NCI-H1417 (cell line): ENCODE measurements at regions not wholly inside any gene's neighbourhood (a gene's known extent, or its start where the extent isn't known, plus 50 kb on each side); places are given as distances from the start of the nearest gene placed in this dataset.
"Not testable (repeated sequence)": the region's sequence is repeated elsewhere in the genome, so short reads cannot be mapped to it uniquely, and the experiment has no call there.

ENCODE experiments used
- DNase-seq, 3 experiments: peaks; one replicate each; lab custom pipeline; 2025; lab: John Stamatoyannopoulos, UW

DNA sequence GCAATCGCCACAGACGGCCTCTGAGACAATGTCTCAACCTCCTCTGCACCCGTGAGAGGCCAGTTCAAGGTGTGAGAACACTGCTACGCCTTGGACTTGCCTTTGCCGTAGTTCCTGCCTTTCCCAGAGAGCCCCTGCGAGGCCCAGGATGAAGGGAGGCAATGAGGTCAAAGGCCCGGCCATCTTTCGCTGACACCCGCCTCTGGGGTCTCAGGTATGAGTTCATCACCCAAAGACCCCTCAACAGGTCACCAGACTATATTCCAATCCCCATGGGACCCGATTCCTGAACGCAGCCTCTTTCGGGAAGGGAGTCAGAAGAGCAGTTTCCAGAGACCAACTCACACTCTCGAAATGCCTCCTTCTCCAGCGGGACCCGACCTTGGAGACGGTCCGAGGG, 573.5 kb downstream of the KCNJ18 start:
- DNase-seq, result no peak

DNA sequence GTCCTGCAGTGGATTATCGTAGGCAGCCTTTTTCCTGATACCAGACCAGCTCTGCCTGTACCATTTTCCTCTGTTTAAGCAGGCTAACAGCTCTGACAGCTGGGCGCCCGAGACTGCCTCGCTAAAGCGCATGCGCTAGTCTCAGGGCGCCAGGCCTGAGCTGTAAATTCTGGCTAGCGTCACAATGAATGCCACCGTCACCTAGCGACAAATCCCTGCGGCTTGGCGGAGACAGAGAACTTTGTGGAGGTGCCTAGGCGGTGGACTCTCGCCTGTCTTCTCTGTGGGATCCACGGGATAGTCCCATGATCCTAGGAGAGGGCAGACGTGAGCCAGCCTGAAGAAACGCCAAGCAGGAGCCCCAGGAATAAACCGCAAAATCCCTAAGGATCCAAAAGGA, 573.9 kb downstream of the KCNJ18 start:
- peak in 1 of 3 experiments; percentile 4 for DNase-seq

DNA sequence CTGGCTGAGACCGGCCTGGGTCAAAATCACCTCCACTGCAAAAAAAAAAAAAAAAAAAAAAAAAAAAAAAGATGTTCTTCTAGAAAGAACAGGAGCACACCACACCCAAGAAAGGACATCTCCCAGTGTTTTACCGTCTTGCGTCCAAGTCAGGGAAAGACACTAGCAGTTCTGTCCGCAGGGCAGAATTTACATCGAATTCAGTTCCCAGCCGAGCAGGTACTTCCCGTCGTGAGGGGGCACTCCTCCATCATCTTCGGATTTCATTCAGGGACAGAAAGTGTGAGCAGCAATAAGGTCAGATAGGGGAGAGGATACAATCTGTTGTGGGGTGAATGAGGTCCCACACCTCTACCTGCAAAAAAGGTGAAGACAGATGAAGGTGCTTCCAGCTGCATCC, 574.7 kb downstream of the KCNJ18 start:
- no peak for DNase-seq

DNA sequence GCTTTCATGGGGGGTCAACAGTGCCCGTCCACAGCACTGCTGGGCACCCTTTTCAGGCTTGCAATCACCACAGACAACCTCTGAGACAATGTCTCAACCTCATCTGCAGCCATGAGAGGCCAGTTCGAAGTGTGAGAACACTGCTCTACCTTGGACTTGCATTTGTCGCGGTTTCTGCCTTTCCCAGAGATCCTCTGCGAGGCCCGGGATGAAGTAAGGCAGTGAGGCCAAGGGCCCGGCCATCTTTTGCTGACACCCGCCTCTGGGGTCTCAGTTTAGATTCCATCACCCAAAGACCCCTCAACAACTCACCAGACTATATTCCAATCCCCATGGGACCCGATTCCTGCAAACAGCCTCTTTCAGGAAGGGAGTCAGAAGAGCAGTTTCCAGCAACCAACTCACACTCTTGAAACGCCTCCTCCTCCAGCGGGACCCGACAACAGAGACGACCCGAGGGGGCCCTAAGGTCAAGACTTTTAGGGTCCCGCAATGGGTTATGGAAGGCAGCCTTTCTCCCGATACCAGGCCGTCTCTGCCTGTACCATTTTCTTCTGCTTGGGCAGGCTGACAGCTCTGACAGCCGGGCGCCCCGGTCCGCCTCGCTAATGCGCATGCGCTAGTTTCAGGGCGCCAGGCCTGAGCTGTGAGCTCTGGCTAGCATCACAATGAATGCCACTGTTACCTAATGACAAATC, 576.0 kb downstream of the KCNJ18 start:
- DNase-seq, result peak in 1 of 3 experiments; percentile 27

DNA sequence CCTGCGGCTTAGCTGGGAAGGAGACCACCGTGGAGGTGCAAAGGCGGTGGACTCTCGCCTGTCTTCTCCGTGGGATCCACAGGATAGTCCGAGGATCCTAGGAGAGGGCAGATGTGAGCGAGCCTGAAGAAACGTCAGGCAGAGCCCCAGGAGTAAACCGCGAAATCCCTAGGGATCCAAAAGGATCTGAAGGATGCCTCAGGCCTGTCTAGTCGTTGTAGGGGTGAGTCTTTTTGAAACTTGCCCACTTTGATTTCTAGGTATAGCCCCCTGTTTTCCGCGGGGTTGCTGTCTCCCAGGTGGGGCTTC, 576.5 kb downstream of the KCNJ18 start:
- no peak for DNase-seq

DNA sequence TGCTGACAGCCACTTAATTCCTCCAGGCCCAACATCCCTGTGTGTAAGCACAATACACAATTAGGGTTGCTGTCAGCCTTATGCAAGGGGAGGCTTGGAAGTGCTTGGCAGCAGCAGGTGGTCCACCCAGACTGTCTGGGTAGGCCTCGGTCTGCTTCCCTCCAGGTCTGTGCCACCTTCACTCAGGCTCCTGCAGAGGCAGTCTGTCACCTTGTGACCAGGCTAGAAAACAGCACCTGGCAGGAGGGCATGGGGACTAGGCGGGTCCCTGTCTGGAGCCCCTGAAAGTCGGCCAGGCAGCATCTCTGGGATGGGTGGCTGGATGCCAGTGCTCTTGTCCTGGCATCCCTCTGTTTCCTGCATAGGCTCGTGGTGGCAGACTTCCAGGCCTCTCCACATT, 578.1 kb downstream of the KCNJ18 start:
- no peak for DNase-seq

DNA sequence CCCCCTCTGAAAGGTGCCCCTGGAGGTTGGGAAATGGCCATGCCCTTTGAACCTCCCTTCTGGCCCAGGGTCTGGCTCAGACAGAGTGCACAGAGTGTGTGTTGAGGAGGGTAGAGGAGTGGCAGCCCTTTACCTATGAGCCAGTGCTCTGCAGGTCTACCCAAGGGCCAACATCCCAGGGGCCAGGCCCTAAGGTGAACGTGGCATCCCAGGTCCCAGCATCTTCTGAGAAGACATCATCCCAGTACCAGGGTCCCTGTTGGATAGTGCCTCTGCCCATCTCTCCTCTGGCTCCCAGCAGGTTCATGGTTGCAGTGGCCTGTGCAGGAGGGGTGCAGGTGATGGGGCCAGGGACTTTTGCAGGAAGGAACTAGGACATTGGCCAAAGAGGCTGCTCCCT, 578.5 kb downstream of the KCNJ18 start:
- DNase-seq, result not testable (repeated sequence)

DNA sequence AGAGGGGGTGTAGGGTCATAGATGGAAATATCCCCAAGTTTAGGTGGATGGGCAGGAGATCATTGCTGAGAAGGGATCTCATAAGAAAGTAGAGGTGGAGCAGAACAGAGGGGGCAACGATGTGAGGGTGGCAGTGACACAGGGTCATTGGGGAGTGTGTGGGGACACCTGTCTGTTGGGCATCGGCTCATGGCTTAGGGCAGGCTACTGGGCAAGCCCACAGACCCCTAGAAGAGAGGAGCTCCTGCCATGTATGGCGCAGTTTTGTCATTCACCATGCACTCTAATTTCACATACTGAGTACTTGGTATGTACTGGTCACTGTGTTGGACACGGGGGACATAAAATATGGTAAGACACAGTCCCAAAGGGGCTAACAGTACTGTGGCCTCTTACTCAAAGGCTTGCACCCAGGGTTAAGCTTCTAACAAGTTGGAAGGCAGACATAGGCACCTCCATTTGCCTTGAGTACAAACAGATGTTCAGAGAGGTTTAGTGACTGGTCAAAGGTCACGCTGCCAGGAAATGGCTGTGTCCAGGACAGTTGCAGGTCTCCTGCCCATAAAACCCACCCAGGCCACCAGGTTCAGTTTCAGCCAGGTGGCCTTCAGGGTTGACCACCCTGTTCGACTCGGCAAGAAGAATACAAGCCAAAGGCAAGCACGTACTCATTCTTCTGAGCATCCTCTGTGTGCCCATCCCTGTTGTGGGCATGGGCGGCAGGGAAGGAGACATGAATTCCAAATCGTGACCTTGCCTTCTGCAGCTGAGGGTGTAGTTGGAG, 580.2 kb downstream of the KCNJ18 start:
- DNase-seq, result no peak

DNA sequence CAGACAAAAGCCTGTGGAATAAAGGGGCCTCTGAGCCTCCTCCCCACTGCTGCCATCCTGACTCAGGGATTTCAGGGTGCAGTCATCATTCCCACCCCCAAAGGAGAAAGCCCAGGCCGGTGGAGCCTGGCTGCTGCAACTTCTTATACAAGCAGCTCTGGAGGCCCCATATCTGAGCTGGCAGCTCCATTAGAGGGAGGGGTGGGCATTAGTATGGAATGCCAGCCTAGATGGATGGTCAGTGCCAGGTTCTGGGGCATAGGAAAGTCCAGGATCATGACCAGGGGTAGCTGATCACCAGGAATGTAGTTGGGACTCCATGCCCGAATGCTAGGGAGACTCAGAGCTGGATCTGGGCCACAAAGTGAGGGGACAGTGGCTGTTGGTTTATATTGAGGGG, 581.0 kb downstream of the KCNJ18 start:
- no peak for DNase-seq

DNA sequence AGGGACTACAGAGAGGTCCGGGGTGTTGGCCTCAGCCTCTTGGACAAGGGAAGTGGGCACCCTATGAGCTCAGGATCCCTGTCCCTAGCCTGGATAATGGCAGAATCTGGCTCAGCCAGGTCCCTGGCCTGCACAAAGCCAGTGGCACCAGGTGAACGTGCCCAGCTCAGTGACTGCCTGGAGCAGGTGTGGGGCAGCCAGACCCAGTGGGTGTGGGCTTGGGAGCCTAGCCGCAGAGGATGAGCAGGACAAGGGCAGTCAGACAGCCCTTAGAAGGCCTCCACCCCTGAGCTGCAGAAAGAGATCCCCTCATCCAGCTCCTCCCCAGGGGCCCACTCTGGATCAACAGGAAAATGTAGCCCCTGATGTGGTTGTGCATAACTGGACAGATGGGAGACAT, 585.3 kb downstream of the KCNJ18 start:
- no peak for DNase-seq

DNA sequence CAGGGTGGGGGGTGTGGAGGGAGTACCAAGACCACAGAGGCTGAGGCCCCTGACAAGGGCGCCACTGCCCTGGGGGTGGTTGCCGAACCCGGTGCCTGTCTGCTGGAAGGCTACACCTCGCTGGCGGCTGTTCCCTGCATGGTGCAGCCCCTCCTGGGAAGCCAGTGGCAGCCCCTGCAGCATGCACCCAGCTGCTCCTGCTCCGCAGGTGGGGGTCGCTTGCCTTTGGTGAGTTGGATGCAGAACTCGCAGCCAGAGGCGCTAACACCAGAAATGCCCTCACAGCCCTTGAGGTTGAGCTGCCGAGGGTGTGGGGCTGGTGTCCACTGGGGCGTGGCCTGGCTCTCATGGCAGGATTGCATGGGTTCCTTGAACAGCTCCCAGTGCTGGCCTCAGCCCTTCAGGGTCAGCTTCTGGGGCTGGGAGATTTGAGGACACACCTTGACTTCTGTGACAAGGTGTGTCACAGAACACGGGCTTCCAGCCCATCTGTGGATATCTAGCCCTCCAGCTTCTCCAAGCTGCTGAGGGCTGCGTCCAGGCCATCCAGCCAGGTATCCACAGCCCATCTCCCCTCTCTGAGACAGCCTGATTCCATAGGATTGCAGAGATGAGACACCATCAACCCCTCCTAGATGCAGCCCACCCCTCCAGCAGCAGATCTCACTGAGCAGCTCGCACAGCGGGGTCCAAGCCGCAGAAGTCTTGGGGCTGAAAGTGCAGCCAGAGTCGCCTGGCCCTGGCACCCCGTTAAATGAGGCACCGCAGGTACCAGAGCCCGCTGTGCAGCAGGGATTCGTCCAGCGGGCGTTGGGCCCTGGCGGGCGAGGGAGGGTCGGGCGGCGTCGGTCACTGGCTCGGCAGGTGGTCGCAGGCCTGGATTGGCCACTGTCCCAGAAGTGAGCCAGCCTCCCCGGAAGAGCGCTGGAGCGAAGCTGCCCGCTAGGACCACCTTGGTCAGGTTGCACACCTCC, 586.3 kb downstream of the KCNJ18 start:
- no peak for DNase-seq

DNA sequence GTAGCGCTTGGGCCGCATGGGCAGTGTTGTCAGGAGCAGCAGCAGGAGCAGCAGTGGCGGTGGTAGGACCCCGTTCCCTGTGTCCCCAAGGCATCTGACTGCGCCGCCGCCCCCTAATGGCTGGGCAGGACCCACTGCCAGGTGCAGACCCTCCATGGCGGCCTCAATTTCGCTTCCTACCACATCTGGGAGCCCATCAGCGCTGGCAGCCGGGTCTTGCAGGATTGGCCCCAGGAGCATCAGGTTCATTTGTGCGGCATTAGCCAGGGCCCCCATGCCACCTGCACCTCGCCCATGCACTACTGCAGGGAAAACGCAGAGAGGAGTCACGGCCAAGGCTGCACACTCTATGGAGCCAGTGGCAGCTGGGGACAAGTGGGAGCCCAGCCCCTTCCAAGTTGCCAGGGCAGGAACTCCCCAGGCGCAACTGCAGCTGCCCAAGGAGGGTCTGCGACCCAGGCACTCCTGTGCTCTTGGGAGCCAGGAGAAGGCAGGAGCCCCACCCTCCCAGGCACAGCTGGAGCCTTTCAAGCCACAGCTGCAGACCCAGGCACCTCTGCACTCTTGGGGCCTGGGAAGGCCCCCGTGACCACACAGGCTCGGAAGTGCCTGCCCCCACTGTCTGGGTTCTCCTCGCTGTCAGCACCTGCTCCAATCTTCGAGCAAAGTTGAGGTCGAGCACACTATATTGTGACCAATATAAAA, 594.2 kb downstream of the KCNJ18 start:
- DNase-seq, result no peak

DNA sequence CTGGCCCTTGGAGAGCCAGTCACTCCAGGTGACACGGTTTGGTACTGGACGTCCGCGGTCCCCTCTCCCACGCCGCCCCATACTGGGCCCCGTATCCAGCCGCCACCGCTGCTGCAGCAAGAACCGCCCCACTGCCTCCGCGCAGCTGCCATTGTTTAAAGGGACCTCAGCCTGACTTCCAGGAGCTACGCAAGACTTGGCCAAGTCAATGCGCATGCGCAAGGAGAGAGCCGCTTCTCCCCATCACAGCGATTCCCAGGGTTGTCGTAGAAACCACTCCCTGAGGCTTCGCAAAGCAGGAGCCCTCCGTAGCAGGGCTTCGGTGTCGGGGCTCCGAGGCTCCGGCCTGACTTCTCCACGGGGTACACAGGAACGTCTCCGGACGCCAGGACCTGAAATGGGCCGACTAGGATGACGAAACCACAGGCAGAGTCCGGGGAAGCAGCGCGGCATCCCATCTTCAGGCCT, 606.2 kb downstream of the KCNJ18 start:
- not testable (repeated sequence) for DNase-seq

DNA sequence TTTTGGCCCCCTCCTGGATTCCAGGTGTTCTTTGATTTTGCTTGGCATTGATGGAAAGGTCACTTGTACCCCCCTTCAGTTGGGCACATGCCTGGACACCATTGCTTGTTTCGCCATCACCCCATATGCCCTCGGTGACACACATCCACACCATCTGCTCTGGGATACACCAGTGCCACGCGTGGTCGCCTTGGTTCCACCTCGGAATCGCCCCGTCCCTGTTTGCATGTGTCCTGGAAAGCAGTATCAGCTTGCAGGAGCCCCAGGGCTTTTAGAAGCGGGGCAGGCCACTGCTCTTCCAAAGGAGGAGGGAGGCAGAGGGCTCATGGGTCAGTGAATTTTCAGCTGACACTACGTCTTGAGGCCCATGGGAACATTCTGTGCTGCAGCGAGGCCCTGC, 607.9 kb downstream of the KCNJ18 start:
- no peak for DNase-seq

DNA sequence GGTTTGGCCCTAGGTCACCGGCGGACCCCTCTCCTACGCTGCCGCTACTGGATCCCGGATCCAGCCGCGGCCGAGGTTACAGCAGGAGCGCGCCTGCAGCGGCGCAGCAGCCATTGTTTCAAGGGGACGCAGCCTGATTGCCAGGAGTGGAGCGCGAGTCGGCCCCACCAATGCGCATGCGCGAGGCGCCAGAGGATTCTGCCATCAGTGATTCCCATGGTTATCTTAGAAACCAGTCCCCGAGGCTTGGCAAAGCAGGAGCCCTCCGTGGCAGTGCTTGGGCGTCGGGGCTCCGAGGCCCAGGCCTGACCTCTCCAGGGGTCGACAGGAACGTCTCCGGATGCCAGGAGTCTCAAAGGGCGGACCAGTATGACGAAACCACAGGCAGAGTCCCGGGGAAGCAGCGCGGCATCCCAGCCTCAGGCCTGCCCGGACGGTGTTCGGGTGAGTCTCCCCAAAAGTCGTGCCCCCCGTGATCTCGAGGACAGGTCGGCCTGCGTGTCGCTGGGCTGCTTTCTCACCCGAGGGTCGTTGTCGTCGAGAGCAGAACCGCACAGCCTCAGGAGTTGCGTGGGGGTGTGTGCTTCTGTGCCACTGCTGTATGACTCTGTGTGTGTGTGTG, 608.5 kb downstream of the KCNJ18 start:
- DNase-seq, result peak in 1 of 3 experiments; percentile 11

DNA sequence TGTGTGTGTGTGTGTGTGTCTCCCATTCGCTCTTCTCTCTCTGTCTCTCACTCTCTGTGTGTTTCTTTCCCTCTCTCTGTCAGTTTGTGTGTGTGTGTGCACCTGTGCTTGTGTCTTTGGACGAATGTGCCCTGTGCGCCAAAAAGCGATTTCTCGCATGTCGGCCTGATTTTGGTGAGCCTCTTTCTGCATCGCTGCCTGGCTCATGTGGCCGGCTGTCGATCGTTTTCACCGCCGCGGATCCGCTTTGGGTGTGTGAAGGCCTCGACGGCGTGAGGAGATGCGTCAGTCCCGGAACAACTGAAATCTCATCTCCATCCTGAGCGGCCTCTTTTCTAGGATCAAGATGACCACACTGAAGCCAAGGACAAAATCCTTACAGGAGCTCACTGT, 609.0 kb downstream of the KCNJ18 start:
- DNase-seq, result no peak

DNA sequence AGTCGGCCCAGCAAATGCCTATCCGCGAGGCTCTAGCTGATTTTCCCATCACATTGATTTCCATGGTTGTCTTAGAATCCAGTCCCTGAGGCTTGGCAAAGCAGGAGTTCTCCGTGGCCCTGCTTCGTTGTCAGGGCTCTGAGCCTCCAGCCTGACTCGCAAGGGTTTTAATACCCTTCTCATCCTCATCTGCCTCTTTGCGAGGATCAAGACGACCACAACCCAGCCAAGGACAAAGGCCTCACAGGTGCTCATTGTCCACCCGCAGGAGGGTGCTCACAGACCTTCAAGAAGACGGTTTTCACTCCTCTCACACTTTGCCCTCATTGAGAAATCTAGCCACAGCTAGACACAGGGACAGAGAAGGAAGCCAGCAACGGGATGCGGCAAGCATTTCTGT, 610.8 kb downstream of the KCNJ18 start:
- DNase-seq, result no peak

DNA sequence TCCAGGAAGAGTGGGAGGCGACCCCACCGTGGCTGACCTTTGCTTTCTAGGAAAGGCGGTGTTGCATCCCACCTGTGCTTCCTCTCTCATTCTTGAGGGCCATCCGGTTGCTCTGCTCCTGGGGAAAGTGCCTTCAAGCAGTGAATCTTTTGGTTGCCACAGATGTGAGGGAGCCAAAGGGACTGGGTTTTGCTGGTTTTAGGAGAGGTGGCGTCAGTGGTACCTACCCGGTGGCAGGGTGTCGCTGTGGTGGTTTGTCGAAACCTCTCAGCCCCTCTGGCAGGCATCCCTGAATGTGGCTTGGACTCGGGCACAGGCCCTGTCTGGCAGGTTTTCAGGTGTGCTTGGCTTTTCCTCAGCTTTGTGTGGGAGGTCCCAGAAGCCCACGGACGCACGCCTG, 611.5 kb downstream of the KCNJ18 start:
- DNase-seq, result no peak

DNA sequence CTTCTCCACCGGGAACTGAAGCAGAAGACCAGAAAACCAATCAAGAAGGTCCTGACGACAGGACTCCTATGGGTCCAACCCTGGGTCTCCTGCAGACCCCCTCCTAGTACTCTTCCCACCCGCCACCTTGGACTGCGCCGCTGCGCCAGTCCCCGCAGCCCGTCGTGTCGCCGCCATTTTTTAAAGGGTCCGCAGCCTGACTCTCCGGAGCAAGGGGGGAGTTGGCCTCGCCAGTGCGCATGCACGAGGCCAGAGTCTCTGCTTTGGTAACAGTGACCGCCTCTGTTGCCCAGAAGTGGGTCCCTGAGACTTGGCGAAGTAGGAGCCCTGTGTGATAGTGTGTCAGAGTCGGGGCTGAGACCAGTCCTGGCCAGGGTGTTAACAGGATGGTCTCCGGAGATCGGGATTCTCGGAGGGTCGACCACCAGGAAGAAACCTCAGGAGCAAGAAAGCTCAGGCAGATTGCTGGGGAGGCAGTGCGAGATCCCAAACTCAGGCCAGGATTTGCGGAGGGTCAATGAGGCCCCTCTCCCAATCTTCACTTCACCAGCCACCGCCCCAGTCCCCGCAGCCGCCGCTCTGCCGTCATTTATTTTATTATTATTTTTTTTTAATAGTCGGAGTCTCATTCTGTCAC, 612.5 kb downstream of the KCNJ18 start:
- no peak for DNase-seq

DNA sequence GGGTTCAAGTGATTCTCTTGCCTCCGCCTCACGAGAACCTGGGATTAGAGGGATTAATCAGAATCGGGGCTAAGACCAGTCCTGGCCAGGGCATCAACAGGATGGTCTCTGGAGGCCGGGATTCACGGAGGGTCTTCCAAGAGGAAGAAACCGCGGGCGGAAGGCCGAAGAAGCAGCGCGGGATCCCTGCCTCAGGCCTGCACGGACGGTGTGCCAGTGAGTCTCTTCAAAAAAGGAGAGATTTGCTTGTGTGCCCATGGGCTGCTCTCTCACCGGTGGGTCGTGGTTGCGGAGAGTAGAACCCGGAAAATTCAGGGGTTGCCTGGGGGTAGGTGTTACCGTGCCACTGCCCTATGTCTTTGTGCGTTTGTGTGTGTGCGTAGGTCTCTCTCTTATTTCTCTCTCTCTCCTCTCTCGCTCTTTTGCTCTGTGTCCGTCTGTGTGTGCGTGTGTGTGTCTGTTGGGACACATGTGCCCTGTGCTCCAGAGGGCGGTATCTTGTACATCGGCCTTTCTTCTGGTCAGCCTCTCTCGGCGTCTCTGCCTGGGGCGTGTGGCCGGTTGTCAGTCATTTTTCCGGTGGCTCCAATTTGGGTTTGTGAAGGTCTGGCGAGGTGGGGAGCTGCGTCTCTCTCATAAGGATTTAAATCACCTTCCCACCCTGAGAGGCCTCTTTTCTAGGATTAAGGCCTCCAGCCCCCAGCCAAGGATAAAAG, 613.2 kb downstream of the KCNJ18 start:
- no peak for DNase-seq
